PC-3 (cell line): ENCODE measurements at regions not wholly inside any gene's neighbourhood (a gene's known extent, or its start where the extent isn't known, plus 50 kb on each side); places are given as distances from the start of the nearest gene placed in this dataset.

Source experiments
- ATAC-seq: fragments of 200-7000 bp; cut with Tn5 transposase; 2 replicates; pipeline ENCODE4 v1.9.1; 2020; ENCODE audit warnings: mild to moderate bottlenecking, moderate library complexity
- BruUV-seq: library from RNA; stranded (reverse); fragments of 400-500 nt; replicated peaks from 2 replicates; lab custom pipeline; 2021; lab: Mats Ljungman, UMichigan
- CTCF ChIA-PET: fragments of 300-600 bp; sonication (Branson Sonifier 250); formaldehyde crosslinking; loops from one replicate; lab custom pipeline; 2022; ENCODE audit warnings: antibody characterized with exemption; lab: Charles Lee
- POLR2A ChIA-PET: fragments of 300-600 bp; sonication (Branson Sonifier 250); formaldehyde crosslinking; loops from one replicate; lab custom pipeline; 2022; ENCODE audit warnings: antibody characterized with exemption; ENCODE audit not compliant: unreplicated experiment; lab: Charles Lee
- DNase-seq: peaks from one replicate; pipeline ENCODE4 v3.0.0-alpha.2; 2015
- H2AFZ ChIP-seq: fragments of 300-600 bp; sonication (generic); 2 replicates; pipeline ENCODE4 v1.6.0; 2016; ENCODE audit warnings: antibody characterized with exemption, low read length
- H3F3A ChIP-seq: fragments of 300-600 bp; sonication (generic); one replicate; pipeline ENCODE4 v1.6.0; 2017; ENCODE audit warnings: antibody characterized with exemption, low read length, control low read depth, mild to moderate bottlenecking; ENCODE audit not compliant: unreplicated experiment
- H3K27ac ChIP-seq: fragments of 300-600 bp; sonication (generic); 2 replicates; pipeline ENCODE4 v1.5.1; 2016; ENCODE audit warnings: mild to moderate bottlenecking, low read length
- H3K27me3 ChIP-seq: fragments of 300-600 bp; sonication (generic); 2 replicates; pipeline ENCODE4 v1.6.1; 2016; ENCODE audit warnings: low read length, mixed read lengths
- H3K36me3 ChIP-seq: fragments of 300-600 bp; sonication (generic); 2 replicates; pipeline ENCODE4 v1.6.1; 2016; ENCODE audit warnings: low read depth, mixed run types, low read length, mixed read lengths
- H3K4me1 ChIP-seq: fragments of 300-600 bp; sonication (generic); 2 replicates; pipeline ENCODE4 v1.5.1; 2016; ENCODE audit warnings: low read length; ENCODE audit not compliant: insufficient read depth
- H3K4me2 ChIP-seq: fragments of 300-600 bp; sonication (generic); 2 replicates; pipeline ENCODE4 v1.6.0; 2016; ENCODE audit warnings: low read length
- H3K4me3 ChIP-seq: fragments of 300-600 bp; sonication (generic); 2 replicates; pipeline ENCODE4 v1.5.1; 2016; ENCODE audit warnings: mild to moderate bottlenecking, low read length, mixed read lengths
- H3K79me2 ChIP-seq: fragments of 300-600 bp; sonication (generic); 2 replicates; pipeline ENCODE4 v1.6.1; 2017; ENCODE audit warnings: low read length, mixed read lengths
- H3K9ac ChIP-seq: fragments of 300-600 bp; sonication (generic); 2 replicates; pipeline ENCODE4 v1.6.0; 2016; ENCODE audit warnings: mild to moderate bottlenecking, low read length
- H3K9me2 ChIP-seq: fragments of 300-600 bp; sonication (generic); replicated peaks from 2 replicates; pipeline ENCODE4 v1.6.1; 2016; ENCODE audit warnings: mixed run types, low read length, mixed read lengths
- H3K9me3 ChIP-seq: fragments of 300-600 bp; sonication (generic); 2 replicates; pipeline ENCODE4 v1.6.1; 2016; ENCODE audit warnings: low read length, mixed read lengths
- H4K20me1 ChIP-seq: fragments of 300-600 bp; sonication (generic); 2 replicates; pipeline ENCODE4 v1.6.1; 2016; ENCODE audit warnings: low read length, mixed read lengths
- EZH2 ChIP-seq: fragments of 300-600 bp; sonication (generic); IDR thresholded peaks from one replicate; pipeline ENCODE4 v1.6.1; 2017; ENCODE audit warnings: antibody characterized with exemption, mild to moderate bottlenecking, low read length; ENCODE audit not compliant: unreplicated experiment
- EZH2phosphoT487 ChIP-seq: fragments of 300-600 bp; sonication (generic); IDR thresholded peaks from 2 replicates; pipeline ENCODE4 v1.6.1; 2018; ENCODE audit warnings: mild to moderate bottlenecking, antibody characterized with exemption, low read length, borderline replicate concordance
- intact Hi-C: fragments of 100-400 bp; cut with micrococcal nuclease; formaldehyde crosslinking; loops from 2 replicates; pipeline ENCODE4 v1.9.0; 2023
- TF ChIP-seq, protein P1 (sequence below): fragments of 300-600 bp; sonication (generic); conservative IDR thresholded peaks from 2 replicates; pipeline ENCODE4 v1.5.1; 2017; ENCODE audit warnings: antibody characterized with exemption, low read depth, mild to moderate bottlenecking, low read length

DNA sequence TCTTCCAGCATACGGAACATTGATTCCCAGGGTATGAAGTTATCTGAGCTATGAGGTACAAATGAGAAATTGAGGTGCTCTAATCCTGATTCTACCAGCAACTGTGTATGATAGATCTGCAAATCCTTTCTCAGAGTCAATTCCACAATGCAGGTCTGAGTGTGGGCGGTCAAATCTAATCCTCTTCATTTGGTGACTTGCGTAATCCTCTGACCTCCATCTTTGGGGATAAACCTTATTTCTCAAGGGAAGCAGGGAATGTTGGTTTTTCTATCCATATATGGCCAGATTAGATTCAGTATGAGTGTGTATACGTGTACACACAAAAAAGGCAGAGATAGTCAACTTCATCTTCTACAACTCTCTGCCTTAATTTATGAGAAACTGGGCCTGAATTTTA, 348.4 kb upstream of the IL12A start:
- no peaks in the 10 kb centered on the region for H3K36me3 ChIP-seq
- ChIA-PET POLR2A (no interaction called here), CTCF (no interaction called here)
- no peak overlapping the region for H2AFZ ChIP-seq
- intact Hi-C loops, result no loop called here
- H3K4me3 ChIP-seq, result no peak overlapping the region
- no peaks in the 10 kb centered on the region for H3K27me3 ChIP-seq
- H3K9me2 ChIP-seq, result no peaks in the 10 kb centered on the region
- no peaks in the 10 kb centered on the region for H3F3A ChIP-seq
- no peaks in the 10 kb centered on the region for H3K9me3 ChIP-seq
- TF ChIP-seq EZH2phosphoT487 (no peak), EZH2 (no peak)
- TF ChIP-seq, protein P1, sequence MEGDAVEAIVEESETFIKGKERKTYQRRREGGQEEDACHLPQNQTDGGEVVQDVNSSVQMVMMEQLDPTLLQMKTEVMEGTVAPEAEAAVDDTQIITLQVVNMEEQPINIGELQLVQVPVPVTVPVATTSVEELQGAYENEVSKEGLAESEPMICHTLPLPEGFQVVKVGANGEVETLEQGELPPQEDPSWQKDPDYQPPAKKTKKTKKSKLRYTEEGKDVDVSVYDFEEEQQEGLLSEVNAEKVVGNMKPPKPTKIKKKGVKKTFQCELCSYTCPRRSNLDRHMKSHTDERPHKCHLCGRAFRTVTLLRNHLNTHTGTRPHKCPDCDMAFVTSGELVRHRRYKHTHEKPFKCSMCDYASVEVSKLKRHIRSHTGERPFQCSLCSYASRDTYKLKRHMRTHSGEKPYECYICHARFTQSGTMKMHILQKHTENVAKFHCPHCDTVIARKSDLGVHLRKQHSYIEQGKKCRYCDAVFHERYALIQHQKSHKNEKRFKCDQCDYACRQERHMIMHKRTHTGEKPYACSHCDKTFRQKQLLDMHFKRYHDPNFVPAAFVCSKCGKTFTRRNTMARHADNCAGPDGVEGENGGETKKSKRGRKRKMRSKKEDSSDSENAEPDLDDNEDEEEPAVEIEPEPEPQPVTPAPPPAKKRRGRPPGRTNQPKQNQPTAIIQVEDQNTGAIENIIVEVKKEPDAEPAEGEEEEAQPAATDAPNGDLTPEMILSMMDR, result no peak
- peaks cover 27% of the 10 kb centered on the region for H3K4me1 ChIP-seq
- no peak overlapping the region for H3K27ac ChIP-seq
- no TSS peak for BruUV-seq
- no peaks in the 10 kb centered on the region for H4K20me1 ChIP-seq
- ATAC-seq (no peak), DNase-seq (no peak)
- no peak overlapping the region for H3K9ac ChIP-seq
- no peak overlapping the region for H3K4me2 ChIP-seq
- H3K79me2 ChIP-seq, result no peaks in the 10 kb centered on the region

DNA sequence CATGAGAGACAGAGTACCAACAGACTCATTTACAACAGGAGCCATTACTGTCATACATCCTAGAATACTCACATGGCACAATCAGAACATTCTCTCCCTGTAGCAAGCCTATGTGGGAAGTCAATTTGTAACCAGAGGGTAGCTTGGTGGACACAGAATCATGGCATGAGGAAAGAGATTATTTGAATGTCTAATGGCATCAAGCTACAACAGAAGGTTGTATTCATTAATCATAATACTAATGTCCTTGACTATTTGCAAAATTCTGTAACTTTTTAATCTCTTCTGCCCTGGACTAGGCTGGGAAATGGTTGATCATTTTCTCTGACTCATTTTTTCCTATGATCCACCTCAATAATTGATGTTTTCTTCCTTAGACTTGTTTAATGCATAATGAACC, 345.2 kb upstream of the IL12A start:
- no peak overlapping the region for H2AFZ ChIP-seq
- no peak overlapping the region for H3K9ac ChIP-seq
- no peaks in the 10 kb centered on the region for H3K9me2 ChIP-seq
- no peaks in the 10 kb centered on the region for H4K20me1 ChIP-seq
- ChIA-PET CTCF (no interaction called here), POLR2A (no interaction called here)
- TF ChIP-seq EZH2 (no peak), EZH2phosphoT487 (no peak)
- TF ChIP-seq, protein P1, result no peak
- H3F3A ChIP-seq, result no peaks in the 10 kb centered on the region
- BruUV-seq, result no TSS peak
- no peaks in the 10 kb centered on the region for H3K79me2 ChIP-seq
- no peak overlapping the region for H3K4me2 ChIP-seq
- intact Hi-C loops, result no loop called here
- no peaks in the 10 kb centered on the region for H3K36me3 ChIP-seq
- no peaks in the 10 kb centered on the region for H3K27me3 ChIP-seq
- ATAC-seq (no peak), DNase-seq (no peak)
- no peaks in the 10 kb centered on the region for H3K9me3 ChIP-seq
- H3K27ac ChIP-seq, result no peak overlapping the region
- H3K4me3 ChIP-seq, result no peak overlapping the region
- H3K4me1 ChIP-seq, result peaks cover under 1% of the 10 kb centered on the region

DNA sequence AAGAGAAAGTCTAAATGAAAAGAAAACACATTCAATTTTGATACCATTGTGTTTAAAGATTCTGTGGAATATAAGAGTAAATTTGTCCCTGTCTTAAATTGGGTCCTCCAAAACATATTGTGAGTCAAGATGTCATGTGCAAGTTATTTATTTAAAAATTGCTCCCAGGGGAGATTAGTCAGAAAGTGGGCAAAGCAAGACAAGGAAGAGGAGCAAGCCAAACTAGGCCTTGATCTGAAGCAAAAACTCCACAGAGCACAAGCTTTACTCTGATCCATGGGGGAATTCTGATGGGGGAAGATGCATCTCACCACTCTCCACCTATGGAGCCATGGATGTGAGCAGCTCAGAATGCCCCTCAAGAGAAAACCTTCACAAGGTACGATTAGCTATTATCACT, 342.8 kb upstream of the IL12A start:
- Histone ChIP-seq H3K36me3 (no peaks in the 10 kb centered on the region), H3K27ac (no peak overlapping the region), H3K27me3 (no peaks in the 10 kb centered on the region), H3K4me2 (no peak overlapping the region), H3K4me3 (no peak overlapping the region), H3F3A (no peaks in the 10 kb centered on the region), H3K9me2 (no peaks in the 10 kb centered on the region), H3K9me3 (no peaks in the 10 kb centered on the region), H3K4me1 (peaks cover 6% of the 10 kb centered on the region), H3K79me2 (no peaks in the 10 kb centered on the region), H2AFZ (no peak overlapping the region), H4K20me1 (no peaks in the 10 kb centered on the region), H3K9ac (no peak overlapping the region)
- DNase-seq (peak; percentile 13), ATAC-seq (no peak; the same call in 1 of the 2 replicates)
- intact Hi-C loops, result no loop called here
- CTCF ChIA-PET, result no interaction called here
- TF ChIP-seq EZH2phosphoT487, result no peak
- TF ChIP-seq, protein P1, result no peak
- no peak for TF ChIP-seq EZH2
- no TSS peak for BruUV-seq
- POLR2A ChIA-PET, result interaction anchor here (0.6 kb wide), 1 partner anchor 66 kb away, joined by 3 read pairs; no protein-coding TSS in a partner anchor
